ENCODE measurements at regions not wholly inside any gene's neighbourhood (a gene's known extent, or its start where the extent isn't known, plus 50 kb on each side); places are given as distances from the start of the nearest gene placed in this dataset.

- DNase-seq (ENCODE audit: low spot score), result no peak
Measured at GRCh38 chr2:196391149-196391479, 219.7 kb upstream of the STK17B start.

- DNase-seq (ENCODE audit: low spot score), result no peak
Measured at GRCh38 chr2:196399096-196399495, 227.7 kb upstream of the STK17B start.

DNA sequence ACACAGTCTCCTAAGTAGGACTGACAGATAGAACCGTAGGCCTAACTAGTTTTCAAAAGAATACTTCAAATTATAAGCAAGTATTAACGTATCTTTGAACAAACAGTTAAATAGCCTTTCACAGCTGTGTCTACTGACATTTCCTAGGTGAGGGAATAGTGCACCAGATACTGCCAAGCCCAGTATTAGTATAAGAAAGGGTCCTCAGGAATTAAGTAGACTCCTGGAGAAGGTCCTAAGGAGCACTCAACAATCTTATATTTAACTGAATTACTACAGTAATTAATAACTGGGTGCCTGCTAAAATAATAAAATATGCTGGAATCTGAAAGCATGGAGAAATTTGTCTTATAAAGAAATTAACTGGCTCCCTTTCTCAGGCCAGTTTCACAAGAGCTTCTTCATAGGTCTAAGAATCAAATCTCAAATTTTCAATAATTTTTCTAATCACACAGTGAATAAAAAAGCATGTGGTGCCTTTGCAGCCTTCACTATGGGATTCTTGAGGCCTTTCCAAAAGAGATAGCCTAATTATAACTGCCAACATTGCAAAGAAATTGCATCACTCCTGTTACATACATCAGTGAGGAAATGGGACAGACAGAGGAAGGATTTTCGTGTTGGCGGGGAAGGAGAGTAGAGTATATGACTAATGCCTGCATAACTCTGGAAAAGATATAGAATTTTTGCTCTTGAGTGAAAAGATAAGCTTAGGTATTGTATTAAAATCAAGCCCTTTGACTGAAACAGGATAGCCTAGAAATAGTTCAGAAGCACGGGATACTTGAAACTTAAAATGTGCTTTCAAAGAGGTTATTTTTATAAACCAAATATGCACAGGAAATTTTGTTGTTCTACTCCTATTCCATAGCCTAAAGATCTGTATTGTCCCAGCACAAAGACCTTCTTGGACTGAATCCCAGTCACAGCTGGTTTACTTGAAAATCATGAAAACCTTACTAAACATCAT, 228.6 kb upstream of the STK17B start:
- no peak for DNase-seq (ENCODE audit: low spot score)

DNA sequence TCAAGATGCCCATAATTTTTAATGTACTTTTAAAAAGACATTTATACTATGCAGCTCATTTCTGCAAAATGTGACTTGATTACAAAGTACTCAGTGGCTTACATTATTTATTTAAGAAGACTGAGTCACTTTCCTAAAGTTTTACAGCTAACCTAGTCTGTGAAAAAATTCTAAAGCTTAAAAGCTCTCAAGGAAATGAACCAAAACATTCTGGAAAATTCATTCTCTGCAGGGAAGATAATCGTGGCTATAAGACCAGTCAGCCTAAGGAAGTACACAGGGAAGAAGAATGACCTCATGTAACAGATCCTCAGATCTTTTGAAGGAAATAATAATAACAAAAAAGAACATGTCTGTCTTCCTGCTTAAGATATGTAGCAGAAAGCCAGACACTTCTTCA, 232.1 kb upstream of the STK17B start:
- DNase-seq (ENCODE audit: low spot score), result no peak

DNA sequence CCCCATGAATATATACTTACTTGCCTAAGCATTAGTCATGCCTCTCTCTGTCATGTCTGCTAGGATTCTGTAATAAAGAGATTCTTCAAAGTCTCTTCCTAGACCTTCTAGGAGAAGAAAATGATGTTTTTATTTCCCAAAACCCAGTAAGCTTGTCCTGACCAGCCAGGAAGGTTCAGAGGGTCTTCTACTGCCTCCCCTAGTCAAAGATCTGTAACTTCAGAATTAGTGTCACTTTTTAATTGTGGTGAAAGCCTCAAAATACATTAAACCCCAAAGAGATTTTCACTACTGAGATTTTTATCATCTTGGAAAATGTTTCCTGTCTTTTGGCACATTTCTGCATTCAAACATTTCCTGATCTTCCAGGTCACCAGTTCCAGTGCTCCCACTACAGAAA, 232.9 kb upstream of the STK17B start:
- no peak for DNase-seq (ENCODE audit: low spot score)

DNA sequence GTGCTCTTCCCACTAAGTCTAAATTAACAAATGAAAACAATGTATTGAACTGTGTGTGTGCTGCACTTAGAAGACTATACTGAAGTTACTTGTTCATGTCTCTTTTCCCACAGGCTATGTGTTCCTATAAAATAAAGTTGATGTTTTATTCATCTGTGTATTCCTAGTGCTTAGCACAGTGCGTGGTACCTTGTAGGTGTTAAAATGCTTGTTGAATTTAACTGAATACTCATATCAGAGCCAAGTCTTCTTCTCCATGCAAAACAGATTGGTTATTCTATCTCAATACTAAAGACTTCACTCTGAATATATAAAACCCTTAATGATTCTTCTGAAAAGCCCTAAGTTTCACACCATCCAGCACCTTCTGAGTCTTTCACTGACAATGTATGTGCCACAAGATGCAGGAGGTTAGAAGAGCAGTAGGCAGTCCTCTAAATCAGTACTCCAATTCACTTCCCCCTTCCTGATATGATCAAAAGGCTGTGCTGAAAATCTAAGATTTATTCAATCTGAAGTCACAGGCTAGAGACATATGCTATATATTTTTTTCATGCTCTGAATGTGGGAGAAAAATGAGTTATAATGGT, 231.7 kb upstream of the CCDC150 start:
- DNase-seq (ENCODE audit: low spot score), result no peak

- no peak for DNase-seq (ENCODE audit: low spot score)
Measured at GRCh38 chr2:196409376-196409775, 230.1 kb upstream of the CCDC150 start.

DNA sequence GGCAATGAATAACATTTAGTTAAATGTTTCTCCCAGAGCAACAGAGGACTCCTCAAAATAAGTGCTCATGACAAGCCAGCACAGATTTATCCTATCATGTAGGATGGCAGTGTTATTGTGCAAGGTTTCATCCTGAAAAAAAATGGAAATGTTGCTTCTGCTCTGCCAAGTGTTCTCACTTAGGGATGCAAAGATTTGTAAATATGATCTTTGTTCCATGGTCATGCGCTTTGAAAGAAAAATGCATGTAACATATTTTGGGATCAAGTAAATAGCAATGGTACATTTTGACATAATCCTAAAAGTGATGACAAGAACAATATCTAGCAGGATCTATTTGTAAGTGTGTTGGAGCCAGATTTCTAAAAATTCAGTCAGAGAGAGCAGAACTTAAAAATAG, 229.5 kb upstream of the CCDC150 start:
- DNase-seq (ENCODE audit: low spot score), result no peak

GRCh38 chr2:196413821-196414274, 225.7 kb upstream of the CCDC150 start:
- DNase-seq (ENCODE audit: low spot score), result no peak

GRCh38 chr2:196415384-196415783, 224.1 kb upstream of the CCDC150 start:
- no peak for DNase-seq (ENCODE audit: low spot score)

DNA sequence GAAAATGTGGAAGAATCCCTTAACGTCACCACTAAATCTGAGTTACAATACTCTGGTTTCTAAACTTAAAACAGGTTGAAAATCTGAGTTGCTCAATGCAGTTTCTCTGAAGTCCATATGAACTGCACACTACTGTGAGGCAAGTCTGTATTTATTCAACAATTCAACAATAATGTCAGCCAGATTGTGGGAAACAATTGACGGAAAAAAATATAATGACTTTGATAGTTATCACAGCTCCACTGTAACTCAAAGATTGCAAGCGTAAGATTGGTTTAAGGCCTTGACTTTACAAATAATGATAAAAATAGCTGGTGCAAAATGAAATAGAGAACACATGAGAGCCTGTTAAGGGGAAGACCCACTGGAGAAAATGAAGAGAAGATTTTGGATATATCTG, 219.4 kb upstream of the CCDC150 start:
- DNase-seq (ENCODE audit: low spot score), result no peak

DNA sequence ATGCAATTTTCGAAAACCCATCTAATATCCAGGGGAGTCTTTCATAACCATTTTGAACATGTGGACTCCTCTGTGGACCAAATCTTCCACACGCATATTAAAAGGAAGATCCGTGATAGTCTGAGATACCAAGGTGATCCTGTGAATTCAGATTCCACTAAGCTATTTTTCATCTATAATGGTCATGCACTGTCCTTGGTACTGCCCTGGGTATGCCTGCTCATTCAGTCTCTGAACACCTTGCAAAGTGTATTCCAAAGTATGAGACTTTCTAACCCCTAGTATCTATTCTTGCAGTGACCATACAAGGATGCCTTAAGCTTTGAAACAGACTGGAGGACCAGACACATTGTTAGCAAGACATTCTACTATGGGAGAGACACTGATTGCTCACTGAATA, 217.6 kb upstream of the CCDC150 start:
- no peak for DNase-seq (ENCODE audit: low spot score)

DNA sequence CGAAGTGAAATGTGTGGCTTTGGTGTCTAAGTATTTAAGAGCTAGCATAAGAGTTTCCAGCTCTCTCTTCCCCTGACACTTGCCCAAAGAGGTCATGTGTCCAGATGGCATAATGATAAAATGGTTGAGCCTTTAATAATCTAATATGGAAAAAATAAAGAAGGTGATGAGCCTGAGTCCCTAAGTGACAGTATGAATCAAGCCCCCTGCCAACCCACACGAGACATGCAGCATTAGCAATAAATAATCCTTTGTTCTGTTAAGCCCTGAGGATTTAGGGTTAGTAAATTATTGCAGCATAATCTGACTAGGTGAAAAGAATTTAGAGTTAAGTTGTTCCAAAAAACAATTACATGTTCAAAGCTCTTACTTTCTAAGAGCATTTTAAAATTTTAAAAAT, 217.2 kb upstream of the CCDC150 start:
- no peak for DNase-seq (ENCODE audit: low spot score)

- no peak for DNase-seq (ENCODE audit: low spot score)
Measured at GRCh38 chr2:196426122-196426521, 213.4 kb upstream of the CCDC150 start.

DNA sequence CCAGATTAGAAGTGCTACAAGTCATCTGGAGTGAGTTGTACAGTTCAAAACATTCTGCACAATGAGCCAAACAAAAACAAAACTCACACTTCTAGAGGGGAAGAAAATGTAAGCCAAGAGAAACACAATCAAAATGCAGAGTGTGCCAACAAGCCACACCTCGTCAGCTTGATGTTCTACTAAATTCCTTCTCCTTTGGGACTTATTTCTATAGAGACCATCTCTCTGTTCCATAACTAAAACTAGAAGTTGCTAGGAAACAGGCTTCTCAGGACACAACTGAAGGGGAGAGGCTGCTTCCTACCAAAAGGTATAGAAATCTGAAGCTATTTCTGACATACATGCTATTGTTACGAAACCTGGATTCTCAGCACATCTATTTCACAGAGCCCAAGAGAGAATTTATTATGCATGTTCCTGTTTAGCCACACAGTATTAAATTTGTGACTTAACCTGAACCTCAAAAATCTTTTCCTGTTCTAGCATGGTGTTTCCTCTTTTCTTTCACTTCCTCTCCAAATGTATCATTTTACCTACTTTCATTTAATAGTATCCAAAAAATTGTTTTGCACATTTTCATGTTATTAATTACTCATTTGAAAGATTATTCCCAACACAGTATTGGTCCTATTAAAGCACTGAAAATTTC, 211.4 kb upstream of the CCDC150 start:
- DNase-seq (ENCODE audit: low spot score), result no peak

GRCh38 chr2:196431076-196431475, 208.4 kb upstream of the CCDC150 start:
- no peak for DNase-seq (ENCODE audit: low spot score)

DNA sequence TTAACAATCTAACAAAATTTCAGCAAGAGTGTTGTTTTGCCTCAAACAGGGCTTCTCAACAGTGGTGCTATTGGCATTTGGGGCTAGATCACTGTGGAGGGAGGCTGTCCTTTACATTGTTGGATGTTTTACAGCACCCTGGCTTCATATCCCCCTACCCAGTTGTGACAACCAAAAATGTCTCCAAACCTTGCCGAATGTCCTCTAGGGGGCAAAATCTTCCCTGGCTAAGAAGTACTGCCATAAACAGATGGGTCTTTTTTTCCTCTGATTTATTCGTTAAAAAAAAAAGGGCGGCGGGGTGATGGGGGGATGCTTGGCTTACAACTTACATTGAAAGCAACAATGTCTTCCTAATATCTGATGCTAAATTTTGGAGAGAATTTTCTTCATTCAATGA, 207.6 kb upstream of the CCDC150 start:
- no peak for DNase-seq (ENCODE audit: low spot score)

- no peak for DNase-seq (ENCODE audit: low spot score)
Measured at GRCh38 chr2:196433116-196433515, 206.4 kb upstream of the CCDC150 start.

DNA sequence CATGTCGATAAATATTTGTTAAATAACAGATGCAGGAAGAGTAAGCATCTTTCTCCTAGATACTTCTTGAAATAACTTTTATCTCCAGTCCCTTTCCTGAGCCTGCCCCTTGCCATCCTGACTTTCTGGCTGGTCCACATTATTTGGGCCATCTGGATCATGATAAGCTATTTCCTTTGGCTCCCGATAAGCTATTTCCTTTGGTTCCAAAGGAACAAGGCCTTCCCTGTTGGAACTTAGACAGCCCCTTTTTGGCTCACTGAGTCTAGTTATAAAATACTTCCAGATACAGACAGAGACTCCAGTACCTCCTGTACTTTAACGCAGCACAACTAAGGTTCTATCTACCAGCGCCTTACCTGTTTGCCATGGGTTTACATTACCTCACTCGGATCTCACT, 205.3 kb upstream of the CCDC150 start:
- DNase-seq (ENCODE audit: low spot score), result no peak

DNA sequence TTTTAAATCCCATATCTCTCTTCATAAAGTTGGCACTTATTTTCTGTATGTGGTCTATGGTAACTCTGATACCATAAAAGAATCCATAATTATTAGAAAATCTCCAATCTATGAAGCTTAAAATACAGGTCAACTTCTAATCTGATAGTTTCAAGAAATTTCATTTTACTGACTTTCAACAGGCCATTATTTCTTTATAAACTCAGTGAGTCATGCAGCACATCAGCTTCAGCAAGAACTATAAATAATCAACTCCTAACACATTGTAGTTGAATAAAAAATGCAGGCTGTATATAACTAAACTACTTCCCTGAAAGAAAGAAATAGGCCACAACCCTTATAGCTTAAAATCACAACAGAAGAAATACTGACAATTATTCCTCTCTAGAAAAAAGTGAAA, 204.3 kb upstream of the CCDC150 start:
- no peak for DNase-seq (ENCODE audit: low spot score)

GRCh38 chr2:196437626-196438025, 201.9 kb upstream of the CCDC150 start:
- no peak for DNase-seq (ENCODE audit: low spot score)

DNA sequence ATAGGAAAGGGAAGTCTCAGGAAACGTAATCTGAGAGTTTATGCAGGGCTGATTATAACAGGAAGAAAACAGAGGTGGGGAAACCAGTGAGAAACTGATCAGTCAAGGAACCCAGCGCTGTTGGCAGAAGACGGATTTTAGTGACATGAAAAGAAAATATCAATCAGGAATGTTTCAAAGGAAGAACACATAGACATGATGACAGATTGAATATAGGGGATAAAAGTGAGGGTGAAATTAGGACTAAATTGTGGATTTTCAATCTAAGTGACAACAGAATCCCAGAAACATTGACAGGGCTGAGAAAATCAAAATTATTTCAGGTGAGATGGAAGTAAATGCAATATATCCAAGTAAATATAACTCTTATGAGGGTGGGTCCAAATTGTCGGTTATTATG, 199.8 kb upstream of the CCDC150 start:
- DNase-seq (ENCODE audit: low spot score), result no peak

DNA sequence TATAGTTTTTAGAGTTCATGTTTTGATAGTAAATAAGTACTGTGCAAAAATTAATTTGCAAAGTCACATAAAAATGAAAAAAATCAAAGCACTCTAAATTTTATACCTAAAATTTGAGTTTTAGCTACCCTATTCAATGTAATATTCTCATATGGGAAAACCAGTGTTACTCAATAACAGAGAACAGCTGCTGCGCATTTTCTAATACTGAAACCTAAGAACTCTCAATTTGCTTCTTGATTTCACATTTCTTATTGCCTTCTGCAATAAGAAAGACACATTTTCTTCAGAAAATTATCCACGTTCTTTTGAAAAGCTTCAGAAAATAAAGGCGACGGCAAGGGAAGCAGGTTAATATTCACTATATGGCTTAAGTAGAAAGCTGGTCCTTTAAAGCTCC, 199.1 kb upstream of the CCDC150 start:
- no peak for DNase-seq (ENCODE audit: low spot score)
